Left renal cortex interstitium (tissue), 4 donors: ENCODE measurements at regions not wholly inside any gene's neighbourhood (a gene's known extent, or its start where the extent isn't known, plus 50 kb on each side); places are given as distances from the start of the nearest gene placed in this dataset.

Source experiments
- DNase-seq, 4 donors: peaks; one replicate each; pipeline ENCODE4 v3.0.0-alpha.2; 2013; ENCODE audit warnings: low read depth in 4 of 4, low spot score in 2 of 4, missing footprints in 1 of 4

GRCh38 chr2:236959036-236959435 is 126.7 kb upstream of the COPS8 start:
- no peak for DNase-seq

- no peak for DNase-seq
Observed at GRCh38 chr2:236959876-236960275, 125.8 kb upstream of the COPS8 start.

- no peak for DNase-seq
Observed at GRCh38 chr2:236960531-236960930, 125.2 kb upstream of the COPS8 start.

GRCh38 chr2:236962816-236963215 is 122.9 kb upstream of the COPS8 start:
- DNase-seq: no peak

GRCh38 chr2:236963631-236964182 is 122.0 kb upstream of the COPS8 start:
- no peak for DNase-seq

- DNase-seq: no peak
Observed at GRCh38 chr2:236964291-236964690, 121.4 kb upstream of the COPS8 start.

GRCh38 chr2:236965021-236965840 is 120.5 kb upstream of the COPS8 start:
- DNase-seq: no peak

GRCh38 chr2:236965841-236966096 is 119.9 kb upstream of the COPS8 start:
- DNase-seq: no peak

GRCh38 chr2:236967499-236967783 is 118.2 kb upstream of the COPS8 start:
- no peak for DNase-seq

- no peak for DNase-seq
Observed at GRCh38 chr2:236968101-236968879, 117.4 kb upstream of the COPS8 start.

- DNase-seq: no peak
Observed at GRCh38 chr2:236968880-236969534, 116.7 kb upstream of the COPS8 start.

- no peak for DNase-seq
Observed at GRCh38 chr2:236969767-236970655, 115.7 kb upstream of the COPS8 start.

- DNase-seq: no peak
Observed at GRCh38 chr2:236970656-236971010, 115.1 kb upstream of the COPS8 start.

- DNase-seq: no peak
Observed at GRCh38 chr2:236971131-236971821, 114.4 kb upstream of the COPS8 start.

GRCh38 chr2:236971919-236972381 is 113.7 kb upstream of the COPS8 start:
- DNase-seq: no peak

GRCh38 chr2:236972491-236973342 is 113.0 kb upstream of the COPS8 start:
- DNase-seq: no peak

GRCh38 chr2:236973343-236973980 is 112.2 kb upstream of the COPS8 start:
- DNase-seq: no peak

- DNase-seq: no peak
Observed at GRCh38 chr2:236974148-236974547, 111.5 kb upstream of the COPS8 start.

- no peak for DNase-seq
Observed at GRCh38 chr2:236974752-236975151, 110.9 kb upstream of the COPS8 start.
